D721Med (cell line): ENCODE measurements at regions not wholly inside any gene's neighbourhood (a gene's known extent, or its start where the extent isn't known, plus 50 kb on each side); places are given as distances from the start of the nearest gene placed in this dataset.

Source experiments
- DNase-seq: peaks from one replicate; pipeline ENCODE4 v3.0.0; 2011; ENCODE audit warnings: low spot score; ENCODE audit not compliant: insufficient read length
- FAIRE-seq: peaks from 2 replicates; lab custom pipeline; 2011; peaks lifted over from hg19 to GRCh38; lab: Jason Lieb, UNC
- TF ChIP-seq, protein P1 (sequence below): IDR thresholded peaks from 2 replicates; pipeline ENCODE4 v1.5.1; 2012; ENCODE audit warnings: mild to moderate bottlenecking, control low read depth; ENCODE audit not compliant: insufficient read depth; ENCODE audit errors: missing control alignments

GRCh38 chr5:67451640-67452279 is 255.2 kb upstream of the CD180 start:
- FAIRE-seq = peak; percentile 86
- TF ChIP-seq, protein P1, sequence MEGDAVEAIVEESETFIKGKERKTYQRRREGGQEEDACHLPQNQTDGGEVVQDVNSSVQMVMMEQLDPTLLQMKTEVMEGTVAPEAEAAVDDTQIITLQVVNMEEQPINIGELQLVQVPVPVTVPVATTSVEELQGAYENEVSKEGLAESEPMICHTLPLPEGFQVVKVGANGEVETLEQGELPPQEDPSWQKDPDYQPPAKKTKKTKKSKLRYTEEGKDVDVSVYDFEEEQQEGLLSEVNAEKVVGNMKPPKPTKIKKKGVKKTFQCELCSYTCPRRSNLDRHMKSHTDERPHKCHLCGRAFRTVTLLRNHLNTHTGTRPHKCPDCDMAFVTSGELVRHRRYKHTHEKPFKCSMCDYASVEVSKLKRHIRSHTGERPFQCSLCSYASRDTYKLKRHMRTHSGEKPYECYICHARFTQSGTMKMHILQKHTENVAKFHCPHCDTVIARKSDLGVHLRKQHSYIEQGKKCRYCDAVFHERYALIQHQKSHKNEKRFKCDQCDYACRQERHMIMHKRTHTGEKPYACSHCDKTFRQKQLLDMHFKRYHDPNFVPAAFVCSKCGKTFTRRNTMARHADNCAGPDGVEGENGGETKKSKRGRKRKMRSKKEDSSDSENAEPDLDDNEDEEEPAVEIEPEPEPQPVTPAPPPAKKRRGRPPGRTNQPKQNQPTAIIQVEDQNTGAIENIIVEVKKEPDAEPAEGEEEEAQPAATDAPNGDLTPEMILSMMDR = no peak
- no peak for DNase-seq

DNA sequence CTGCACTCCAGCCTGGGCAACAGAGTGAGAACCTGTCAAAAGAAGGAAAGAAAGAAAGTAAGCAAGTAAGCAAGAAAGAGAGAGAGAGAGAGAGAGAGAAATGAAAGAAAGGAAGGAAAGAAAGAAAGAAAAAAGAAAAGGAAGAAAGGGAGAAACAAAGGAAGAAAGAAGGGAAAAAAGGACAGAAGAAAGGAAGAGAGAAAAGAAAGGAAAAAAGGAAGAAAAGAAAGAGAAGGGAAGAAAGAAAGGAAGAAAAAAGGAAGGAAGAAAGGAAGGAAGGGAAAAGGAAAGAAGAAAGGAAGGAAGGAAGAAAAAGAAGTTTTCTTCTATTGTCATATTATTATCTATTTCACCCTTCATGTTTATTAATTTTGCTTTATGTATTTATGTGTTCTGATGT is 251.1 kb upstream of the CD180 start:
- DNase-seq (no peak), FAIRE-seq (no peak)
- TF ChIP-seq, protein P1 = no peak

- TF ChIP-seq, protein P1 = no peak
- FAIRE-seq (no peak), DNase-seq (no peak)
Measured at GRCh38 chr5:67437905-67438845, 241.6 kb upstream of the CD180 start.

- DNase-seq = no peak
- FAIRE-seq = no peak
- TF ChIP-seq, protein P1 = no peak
Measured at GRCh38 chr5:67435032-67435431, 238.4 kb upstream of the CD180 start.

- FAIRE-seq (no peak), DNase-seq (no peak)
- TF ChIP-seq, protein P1 = no peak
Measured at GRCh38 chr5:67434466-67434865, 237.9 kb upstream of the CD180 start.

- DNase-seq = no peak
- TF ChIP-seq, protein P1 = no peak
- FAIRE-seq = no peak
Measured at GRCh38 chr5:67432606-67433005, 236.0 kb upstream of the CD180 start.
